Esophagus squamous epithelium (tissue), 5 donors: ENCODE measurements at regions not wholly inside any gene's neighbourhood (a gene's known extent, or its start where the extent isn't known, plus 50 kb on each side); places are given as distances from the start of the nearest gene placed in this dataset.

Experiments
- DNase-seq: peaks from one replicate; lab custom pipeline; 2025; lab: John Stamatoyannopoulos, UW
- H3K27ac ChIP-seq, 4 donors: fragments of 200-600 bp; sonication (generic); one replicate each; pipeline ENCODE4 v1.5.1; 2016 to 2019; ENCODE audit warnings: mild to moderate bottlenecking in 1 of 4
- H3K27me3 ChIP-seq, 4 donors: fragments of 200-600 bp; sonication (generic); 1 replicate in 3 of 4; 2 replicates in 1 of 4; pipeline versions ENCODE4 v1.5.1 to v1.6.0; 2017 to 2021; ENCODE audit warnings: antibody characterized with exemption in 1 of 4
- H3K36me3 ChIP-seq, 3 donors: fragments of 200-600 bp; sonication (generic); one replicate each; pipeline ENCODE4 v1.5.1; 2016 to 2019
- H3K4me1 ChIP-seq, 3 donors: fragments of 200-600 bp; sonication (generic); one replicate each; pipeline ENCODE4 v1.5.1; 2017 to 2019
- H3K4me3 ChIP-seq, 4 donors: fragments of 200-600 bp; sonication (generic); 1 replicate in 3 of 4; 2 replicates in 1 of 4; pipeline ENCODE4 v1.5.1; 2016 to 2019; ENCODE audit warnings: mild to moderate bottlenecking in 2 of 4, moderate library complexity in 1 of 4
- H3K9me3 ChIP-seq, 3 donors: fragments of 200-600 bp; sonication (generic); one replicate each; pipeline ENCODE4 v1.5.1; 2016 to 2019
- CTCF ChIP-seq, 6 experiments: fragments of 450-650 bp in 4 of 6; fragments of 200-600 bp in 2 of 6; sonication (generic) in 2 of 6; IDR thresholded peaks; one replicate each; pipeline ENCODE4 v1.5.1; 2016 to 2019; ENCODE audit warnings: antibody characterized with exemption in 6 of 6, mild to moderate bottlenecking in 4 of 6, moderate library complexity in 4 of 6
- POLR2A ChIP-seq, 4 donors: fragments of 450-650 bp; IDR thresholded peaks; one replicate each; pipeline ENCODE4 v1.6.1; 2017; ENCODE audit warnings: antibody characterized with exemption in 4 of 4, mild to moderate bottlenecking in 4 of 4, moderate library complexity in 3 of 4
- WGBS, 2 donors: methylation state at CpG; one replicate each; pipeline ENCODE4 v1.1.5; 2018; 5-methylcytosine and 5-hydroxymethylcytosine counted together
- intact Hi-C: fragments of 100-400 bp; cut with DNase I; formaldehyde crosslinking; loops from one replicate; pipeline ENCODE4 v1.15.0; 2022
- donor health status: DM: yes; HTN: yes; CAD: no.

DNA sequence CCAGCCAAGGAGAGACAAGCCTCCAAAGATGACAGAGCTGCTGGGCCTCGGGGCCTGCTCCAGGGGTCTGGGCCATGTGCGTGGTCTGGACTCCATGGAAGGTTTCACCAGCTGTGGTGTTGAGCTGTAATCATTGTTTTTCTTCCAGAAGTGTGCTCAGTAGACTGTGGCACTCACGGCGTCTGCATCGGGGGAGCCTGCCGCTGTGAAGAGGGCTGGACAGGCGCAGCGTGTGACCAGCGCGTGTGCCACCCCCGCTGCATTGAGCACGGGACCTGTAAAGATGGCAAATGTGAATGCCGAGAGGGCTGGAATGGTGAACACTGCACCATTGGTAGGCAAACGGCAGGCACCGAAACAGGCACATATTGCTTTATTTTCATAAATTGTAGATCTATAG lies 164.8 kb upstream of the WWC1 start:
- no peaks in the 10 kb centered on the region for H3K36me3 ChIP-seq
- 94 to 95% methylated on average over 6 to 10 of the region's 15 CpGs for WGBS, 2 donors
- intact Hi-C loops = no loop called here
- H3K4me1 ChIP-seq = peaks cover 0 to 5% (median 4%) of the 10 kb centered on the region in 3 donors
- TF ChIP-seq POLR2A (IDR thresholded peaks at IDR 0.05) (no peak), CTCF (IDR thresholded peaks at IDR 0.05) (no peak)
- H3K4me3 ChIP-seq = no peak overlapping the region
- no peaks in the 10 kb centered on the region for H3K27me3 ChIP-seq
- H3K9me3 ChIP-seq = no peaks in the 10 kb centered on the region
- no peak for DNase-seq
- H3K27ac ChIP-seq = no peak overlapping the region

DNA sequence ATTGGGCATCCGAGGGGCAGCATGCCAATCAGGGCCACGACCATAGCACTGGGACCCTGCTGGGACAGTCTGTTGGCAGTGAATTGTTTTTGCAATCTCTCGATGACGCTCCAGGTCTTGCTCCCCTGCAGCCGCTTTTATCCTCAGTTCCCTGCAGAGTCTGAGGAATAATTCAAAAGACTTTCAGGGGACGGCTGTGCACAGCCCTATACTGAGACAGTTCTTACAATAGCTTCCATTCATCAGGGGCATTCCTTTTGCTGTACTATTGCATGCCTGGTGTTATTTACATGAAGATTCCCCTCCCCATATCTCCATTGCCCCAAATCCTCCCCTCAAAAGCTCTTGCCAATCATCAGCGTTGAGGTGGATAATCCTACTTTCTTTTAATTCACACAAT lies 163.3 kb upstream of the WWC1 start:
- DNase-seq = no peak
- WGBS, 2 donors = 73 to 87% methylated on average over 6 to 7 of the region's 7 CpGs
- Histone ChIP-seq H3K9me3 (no peaks in the 10 kb centered on the region), H3K4me3 (no peak overlapping the region), H3K36me3 (no peaks in the 10 kb centered on the region), H3K27ac (no peak overlapping the region), H3K27me3 (no peaks in the 10 kb centered on the region), H3K4me1 (peaks cover 0 to 5% (median 4%) of the 10 kb centered on the region in 3 donors)
- intact Hi-C loops = no loop called here
- TF ChIP-seq POLR2A (IDR thresholded peaks at IDR 0.05) (no peak), CTCF (IDR thresholded peaks at IDR 0.05) (no peak)

DNA sequence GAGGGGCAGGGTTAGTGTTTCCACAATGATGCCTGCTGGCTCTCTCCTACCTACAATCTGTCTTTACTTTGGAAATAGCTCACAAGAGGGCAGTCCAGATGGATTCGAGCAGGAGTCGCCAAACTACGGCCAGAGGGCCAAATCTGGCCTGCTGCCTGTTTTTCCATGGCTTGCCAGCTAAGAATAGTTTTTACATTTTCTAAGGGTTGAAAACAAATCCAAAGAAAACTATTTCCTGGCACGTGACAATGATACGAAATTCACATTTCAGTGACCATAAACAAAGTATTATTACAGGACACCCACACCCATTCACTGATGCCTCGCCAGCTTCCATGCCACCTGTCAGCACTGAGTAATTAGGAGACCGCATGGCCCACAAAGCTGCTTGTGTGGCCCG lies 162.9 kb upstream of the WWC1 start:
- Histone ChIP-seq H3K4me3 (no peak overlapping the region), H3K9me3 (no peaks in the 10 kb centered on the region), H3K27ac (no peak overlapping the region), H3K36me3 (no peaks in the 10 kb centered on the region), H3K4me1 (peaks cover 0 to 5% (median 4%) of the 10 kb centered on the region in 3 donors), H3K27me3 (no peaks in the 10 kb centered on the region)
- intact Hi-C loops = no loop called here
- 34 to 55% methylated on average over 8 of the region's 8 CpGs for WGBS, 2 donors
- DNase-seq = no peak
- TF ChIP-seq CTCF (IDR thresholded peaks at IDR 0.05) (no peak), POLR2A (IDR thresholded peaks at IDR 0.05) (no peak)

- no peak for TF ChIP-seq CTCF (IDR thresholded peaks at IDR 0.05)
- TF ChIP-seq POLR2A (IDR thresholded peaks at IDR 0.05) = no peak
- no peak overlapping the region for H3K27ac ChIP-seq
- DNase-seq = no peak
- no peaks in the 10 kb centered on the region for H3K36me3 ChIP-seq
- no peaks in the 10 kb centered on the region for H3K27me3 ChIP-seq
- WGBS, 2 donors = 90 to 94% methylated on average over 3 of the region's 3 CpGs
- intact Hi-C loops = no loop called here
- no peaks in the 10 kb centered on the region for H3K9me3 ChIP-seq
- H3K4me1 ChIP-seq = peaks cover 0 to 5% (median 0%) of the 10 kb centered on the region in 3 donors
- H3K4me3 ChIP-seq = no peak overlapping the region
Observed at GRCh38 chr5:168131519-168131918, 159.9 kb upstream of the WWC1 start.

DNA sequence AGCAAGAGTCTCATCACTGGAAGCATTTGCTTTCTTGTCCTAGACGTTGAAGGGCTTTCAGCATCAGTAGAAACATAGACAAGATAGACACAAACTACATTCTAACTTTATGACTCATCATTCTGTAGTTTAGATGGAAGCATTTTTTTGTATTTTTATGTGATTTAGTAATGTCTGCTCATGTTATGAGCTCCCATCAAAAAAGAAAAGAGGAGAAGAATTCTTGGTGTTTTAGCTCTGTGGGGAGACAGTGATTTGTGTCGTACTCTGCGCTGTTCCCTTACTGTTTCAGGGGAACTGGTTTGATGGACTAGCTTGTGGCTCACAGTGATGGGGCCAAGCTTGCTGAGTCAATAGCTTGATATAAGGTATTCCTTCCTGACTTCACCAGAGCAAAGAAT lies 159.2 kb upstream of the WWC1 start:
- Histone ChIP-seq H3K27me3 (no peaks in the 10 kb centered on the region), H3K4me1 (peaks cover 0 to 5% (median 0%) of the 10 kb centered on the region in 3 donors), H3K36me3 (no peaks in the 10 kb centered on the region), H3K27ac (no peak overlapping the region), H3K9me3 (no peaks in the 10 kb centered on the region), H3K4me3 (no peak overlapping the region)
- TF ChIP-seq POLR2A (IDR thresholded peaks at IDR 0.05) (no peak), CTCF (IDR thresholded peaks at IDR 0.05) (no peak)
- DNase-seq = no peak
- WGBS, 2 donors = 68 to 77% methylated on average over 3 of the region's 3 CpGs
- intact Hi-C loops = no loop called here
